HCT116 (cell line): ENCODE measurements at regions not wholly inside any gene's neighbourhood (a gene's known extent, or its start where the extent isn't known, plus 50 kb on each side); places are given as distances from the start of the nearest gene placed in this dataset.

Experiments
- EGR1 ChIP-seq: IDR thresholded peaks from 2 replicates; pipeline ENCODE4 v1.6.1; 2012; ENCODE audit warnings: low read depth
- ELF1 ChIP-seq: IDR thresholded peaks from 2 replicates; pipeline ENCODE4 v1.6.1; 2012; ENCODE audit warnings: low read depth, borderline replicate concordance
- EZH2 ChIP-seq: fragments of 200-600 bp; sonication (generic); IDR thresholded peaks from 2 replicates; pipeline ENCODE4 v1.6.1; 2017; ENCODE audit warnings: antibody characterized with exemption, mixed run types
- EZH2phosphoT487 ChIP-seq: fragments of 200-600 bp; IDR thresholded peaks from 2 replicates; pipeline ENCODE4 v1.6.1; 2018; ENCODE audit warnings: antibody characterized with exemption, borderline replicate concordance
- JUND ChIP-seq: IDR thresholded peaks from 2 replicates; pipeline ENCODE4 v1.6.1; 2012
- POLR2A ChIP-seq: IDR thresholded peaks from 2 replicates; pipeline ENCODE4 v1.7.0; 2011; ENCODE audit warnings: borderline replicate concordance; ENCODE audit not compliant: insufficient read depth, insufficient read length; ENCODE audit errors: extremely low read depth
- RAD21 ChIP-seq: IDR thresholded peaks from 2 replicates; pipeline ENCODE4 v1.6.1; 2012; ENCODE audit warnings: low read depth, mild to moderate bottlenecking
- SP1 ChIP-seq: IDR thresholded peaks from 2 replicates; pipeline ENCODE4 v1.6.1; 2012; ENCODE audit warnings: low read depth
- SRF ChIP-seq: IDR thresholded peaks from 2 replicates; pipeline ENCODE4 v1.6.1; 2012; ENCODE audit warnings: low read depth
- YY1 ChIP-seq: IDR thresholded peaks from 2 replicates; pipeline ENCODE4 v1.6.1; 2011; ENCODE audit warnings: low read length, low read depth, moderate library complexity, mild to moderate bottlenecking; ENCODE audit not compliant: insufficient replicate concordance; ENCODE audit errors: extremely low read depth
- TF ChIP-seq, protein P1 (sequence below), 3 experiments: fragments of 200-600 bp in 1 of 3; sonication (generic) in 1 of 3; IDR thresholded peaks in 2 of 3; conservative IDR thresholded peaks in 1 of 3; 2 replicates each; pipeline ENCODE4 v1.5.1; 2012 to 2017; ENCODE audit warnings: low read depth in 2 of 3, low read length in 2 of 3, antibody characterized with exemption in 1 of 3, borderline replicate concordance in 1 of 3, control low read depth in 1 of 3, mild to moderate bottlenecking in 1 of 3, mixed read lengths in 1 of 3, mixed run types in 1 of 3, moderate library complexity in 1 of 3; ENCODE audit not compliant: insufficient read depth in 1 of 3
- TF ChIP-seq, protein P2 (sequence below): IDR thresholded peaks from 2 replicates; pipeline ENCODE4 v1.6.1; 2012
- TF ChIP-seq, protein P3 (sequence below): IDR thresholded peaks from 2 replicates; pipeline ENCODE4 v1.6.1; 2012; ENCODE audit warnings: low read depth
- TF ChIP-seq, protein P4 (sequence below): IDR thresholded peaks from 2 replicates; pipeline ENCODE4 v1.6.1; 2011; ENCODE audit warnings: mild to moderate bottlenecking, low read length, moderate library complexity; ENCODE audit not compliant: insufficient replicate concordance; ENCODE audit errors: extremely low read depth

DNA sequence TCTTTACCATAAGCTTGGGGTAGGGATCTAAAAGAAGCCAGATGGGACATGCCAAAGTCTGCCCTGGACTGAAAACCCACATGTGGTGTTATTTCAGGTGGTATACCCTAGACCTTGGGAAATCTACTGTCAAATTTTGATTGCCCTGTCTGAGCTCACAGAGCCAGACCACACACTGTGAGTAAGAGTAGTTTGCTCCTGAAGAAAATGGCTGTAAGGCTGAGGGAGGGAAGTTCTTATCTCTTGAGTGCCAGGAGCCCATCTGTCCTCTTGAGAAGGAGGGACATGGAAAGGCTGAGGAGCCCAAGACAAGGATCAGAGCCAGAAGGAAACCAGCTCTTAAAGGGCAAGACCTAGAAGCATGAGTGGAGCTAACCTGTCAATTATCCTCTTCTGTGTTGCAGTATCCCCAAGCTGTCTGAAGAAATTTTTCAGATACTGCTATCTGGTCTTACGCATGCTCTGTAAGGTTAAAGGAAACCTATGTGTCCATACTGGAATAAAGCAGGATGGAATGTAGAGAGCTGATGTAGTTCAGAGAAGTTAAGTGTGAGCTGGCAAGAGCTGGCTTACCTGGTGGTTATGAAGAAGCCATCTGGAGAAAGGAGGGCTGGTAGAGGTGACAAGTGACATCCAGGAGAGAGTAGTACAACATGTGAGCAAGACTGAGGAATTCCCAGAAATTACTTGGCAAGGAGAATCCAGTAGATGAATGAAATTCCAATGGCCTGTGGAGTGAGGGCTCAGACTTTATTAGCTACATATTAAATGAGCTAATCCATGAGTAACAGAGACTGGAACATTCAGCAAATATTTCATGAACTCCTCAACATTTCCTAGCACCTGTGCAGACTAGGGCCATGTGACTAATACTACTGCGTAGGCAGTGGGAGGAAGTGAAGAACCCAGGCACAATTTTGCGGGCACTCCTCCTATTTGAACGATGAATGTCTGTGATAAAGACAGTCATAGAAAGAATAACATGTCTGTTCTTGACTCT lies 389.1 kb upstream of the KIF2A start:
- TF ChIP-seq JUND (no peak), EZH2 (no peak), EZH2phosphoT487 (no peak), POLR2A (no peak), RAD21 (no peak), SRF (no peak), ELF1 (no peak), YY1 (no peak), EGR1 (no peak), SP1 (no peak)
- TF ChIP-seq, protein P1, sequence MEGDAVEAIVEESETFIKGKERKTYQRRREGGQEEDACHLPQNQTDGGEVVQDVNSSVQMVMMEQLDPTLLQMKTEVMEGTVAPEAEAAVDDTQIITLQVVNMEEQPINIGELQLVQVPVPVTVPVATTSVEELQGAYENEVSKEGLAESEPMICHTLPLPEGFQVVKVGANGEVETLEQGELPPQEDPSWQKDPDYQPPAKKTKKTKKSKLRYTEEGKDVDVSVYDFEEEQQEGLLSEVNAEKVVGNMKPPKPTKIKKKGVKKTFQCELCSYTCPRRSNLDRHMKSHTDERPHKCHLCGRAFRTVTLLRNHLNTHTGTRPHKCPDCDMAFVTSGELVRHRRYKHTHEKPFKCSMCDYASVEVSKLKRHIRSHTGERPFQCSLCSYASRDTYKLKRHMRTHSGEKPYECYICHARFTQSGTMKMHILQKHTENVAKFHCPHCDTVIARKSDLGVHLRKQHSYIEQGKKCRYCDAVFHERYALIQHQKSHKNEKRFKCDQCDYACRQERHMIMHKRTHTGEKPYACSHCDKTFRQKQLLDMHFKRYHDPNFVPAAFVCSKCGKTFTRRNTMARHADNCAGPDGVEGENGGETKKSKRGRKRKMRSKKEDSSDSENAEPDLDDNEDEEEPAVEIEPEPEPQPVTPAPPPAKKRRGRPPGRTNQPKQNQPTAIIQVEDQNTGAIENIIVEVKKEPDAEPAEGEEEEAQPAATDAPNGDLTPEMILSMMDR (IDR thresholded peaks at IDR 0.05 in 2 of 3, conservative IDR thresholded peaks at IDR 0.05 in 1 of 3; ENCODE audit: borderline replicate concordance in 1 of 3, insufficient read depth in 1 of 3, low read depth in 2 of 3, low read length in 2 of 3), result no peak
- TF ChIP-seq, protein P2, sequence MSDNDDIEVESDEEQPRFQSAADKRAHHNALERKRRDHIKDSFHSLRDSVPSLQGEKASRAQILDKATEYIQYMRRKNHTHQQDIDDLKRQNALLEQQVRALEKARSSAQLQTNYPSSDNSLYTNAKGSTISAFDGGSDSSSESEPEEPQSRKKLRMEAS, result no peak
- TF ChIP-seq, protein P3, sequence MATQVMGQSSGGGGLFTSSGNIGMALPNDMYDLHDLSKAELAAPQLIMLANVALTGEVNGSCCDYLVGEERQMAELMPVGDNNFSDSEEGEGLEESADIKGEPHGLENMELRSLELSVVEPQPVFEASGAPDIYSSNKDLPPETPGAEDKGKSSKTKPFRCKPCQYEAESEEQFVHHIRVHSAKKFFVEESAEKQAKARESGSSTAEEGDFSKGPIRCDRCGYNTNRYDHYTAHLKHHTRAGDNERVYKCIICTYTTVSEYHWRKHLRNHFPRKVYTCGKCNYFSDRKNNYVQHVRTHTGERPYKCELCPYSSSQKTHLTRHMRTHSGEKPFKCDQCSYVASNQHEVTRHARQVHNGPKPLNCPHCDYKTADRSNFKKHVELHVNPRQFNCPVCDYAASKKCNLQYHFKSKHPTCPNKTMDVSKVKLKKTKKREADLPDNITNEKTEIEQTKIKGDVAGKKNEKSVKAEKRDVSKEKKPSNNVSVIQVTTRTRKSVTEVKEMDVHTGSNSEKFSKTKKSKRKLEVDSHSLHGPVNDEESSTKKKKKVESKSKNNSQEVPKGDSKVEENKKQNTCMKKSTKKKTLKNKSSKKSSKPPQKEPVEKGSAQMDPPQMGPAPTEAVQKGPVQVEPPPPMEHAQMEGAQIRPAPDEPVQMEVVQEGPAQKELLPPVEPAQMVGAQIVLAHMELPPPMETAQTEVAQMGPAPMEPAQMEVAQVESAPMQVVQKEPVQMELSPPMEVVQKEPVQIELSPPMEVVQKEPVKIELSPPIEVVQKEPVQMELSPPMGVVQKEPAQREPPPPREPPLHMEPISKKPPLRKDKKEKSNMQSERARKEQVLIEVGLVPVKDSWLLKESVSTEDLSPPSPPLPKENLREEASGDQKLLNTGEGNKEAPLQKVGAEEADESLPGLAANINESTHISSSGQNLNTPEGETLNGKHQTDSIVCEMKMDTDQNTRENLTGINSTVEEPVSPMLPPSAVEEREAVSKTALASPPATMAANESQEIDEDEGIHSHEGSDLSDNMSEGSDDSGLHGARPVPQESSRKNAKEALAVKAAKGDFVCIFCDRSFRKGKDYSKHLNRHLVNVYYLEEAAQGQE, result no peak
- TF ChIP-seq, protein P4, sequence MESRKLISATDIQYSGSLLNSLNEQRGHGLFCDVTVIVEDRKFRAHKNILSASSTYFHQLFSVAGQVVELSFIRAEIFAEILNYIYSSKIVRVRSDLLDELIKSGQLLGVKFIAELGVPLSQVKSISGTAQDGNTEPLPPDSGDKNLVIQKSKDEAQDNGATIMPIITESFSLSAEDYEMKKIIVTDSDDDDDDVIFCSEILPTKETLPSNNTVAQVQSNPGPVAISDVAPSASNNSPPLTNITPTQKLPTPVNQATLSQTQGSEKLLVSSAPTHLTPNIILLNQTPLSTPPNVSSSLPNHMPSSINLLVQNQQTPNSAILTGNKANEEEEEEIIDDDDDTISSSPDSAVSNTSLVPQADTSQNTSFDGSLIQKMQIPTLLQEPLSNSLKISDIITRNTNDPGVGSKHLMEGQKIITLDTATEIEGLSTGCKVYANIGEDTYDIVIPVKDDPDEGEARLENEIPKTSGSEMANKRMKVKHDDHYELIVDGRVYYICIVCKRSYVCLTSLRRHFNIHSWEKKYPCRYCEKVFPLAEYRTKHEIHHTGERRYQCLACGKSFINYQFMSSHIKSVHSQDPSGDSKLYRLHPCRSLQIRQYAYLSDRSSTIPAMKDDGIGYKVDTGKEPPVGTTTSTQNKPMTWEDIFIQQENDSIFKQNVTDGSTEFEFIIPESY, result no peak
